ENCODE measurements at regions not wholly inside any gene's neighbourhood (a gene's known extent, or its start where the extent isn't known, plus 50 kb on each side); places are given as distances from the start of the nearest gene placed in this dataset.
A peak's percentile ranks its signal among the peaks of the same experiment; 100 is the strongest.
"Not testable (repeated sequence)": the region's sequence is repeated elsewhere in the genome, so short reads cannot be mapped to it uniquely, and the experiment has no call there.

GRCh38 chr17:20848869-20849443 is 193.9 kb downstream of the USP22 start:
- DNase-seq = peak; percentile 2

GRCh38 chr17:20851591-20852238 is 191.1 kb downstream of the USP22 start:
- peak; percentile 21 for DNase-seq

- peak; percentile 54 for DNase-seq
These were observed 190.4 kb downstream of the USP22 start for GRCh38 chr17:20852239-20852989.

GRCh38 chr17:20852990-20853370 is 189.8 kb downstream of the USP22 start:
- no peak for DNase-seq

GRCh38 chr17:20855910-20856470 is 186.8 kb downstream of the USP22 start:
- not testable (repeated sequence) for DNase-seq

- DNase-seq = not testable (repeated sequence)
These were observed 176.2 kb downstream of the USP22 start for GRCh38 chr17:20866444-20867209.

- DNase-seq = not testable (repeated sequence)
These were observed 175.3 kb downstream of the USP22 start for GRCh38 chr17:20867436-20867937.

GRCh38 chr17:20867938-20868661 is 174.7 kb downstream of the USP22 start:
- not testable (repeated sequence) for DNase-seq

- DNase-seq = not testable (repeated sequence)
These were observed 174.2 kb downstream of the USP22 start for GRCh38 chr17:20868662-20869007.

- DNase-seq = not testable (repeated sequence)
These were observed 169.6 kb downstream of the USP22 start for GRCh38 chr17:20873173-20873572.

- not testable (repeated sequence) for DNase-seq
These were observed 169.0 kb downstream of the USP22 start for GRCh38 chr17:20873688-20874328.

- DNase-seq = not testable (repeated sequence)
These were observed 165.4 kb downstream of the USP22 start for GRCh38 chr17:20877384-20877783.

- DNase-seq = no peak
These were observed 152.5 kb downstream of the USP22 start for GRCh38 chr17:20890338-20890737.

GRCh38 chr17:20895426-20895825 is 147.4 kb downstream of the USP22 start:
- not testable (repeated sequence) for DNase-seq

- DNase-seq = no peak
These were observed 146.6 kb downstream of the USP22 start for GRCh38 chr17:20896153-20896649.

GRCh38 chr17:20898726-20899125 is 144.1 kb downstream of the USP22 start:
- DNase-seq = not testable (repeated sequence)

GRCh38 chr17:20902496-20902895 is 140.3 kb downstream of the USP22 start:
- not testable (repeated sequence) for DNase-seq

GRCh38 chr17:20903549-20903948 is 139.3 kb downstream of the USP22 start:
- not testable (repeated sequence) for DNase-seq

GRCh38 chr17:20908313-20909267 is 134.2 kb downstream of the USP22 start:
- DNase-seq = peak; percentile 85

- no peak for DNase-seq
These were observed 128.2 kb downstream of the USP22 start for GRCh38 chr17:20914658-20915057.

Data from NCI-H345 (cell line).